ENCODE measurements at regions not wholly inside any gene's neighbourhood (a gene's known extent, or its start where the extent isn't known, plus 50 kb on each side); places are given as distances from the start of the nearest gene placed in this dataset.

GRCh38 chr18:22355598-22355997, 62.1 kb downstream of the CTAGE1 start:
- no peak for DNase-seq

GRCh38 chr18:22355069-22355468, 62.6 kb downstream of the CTAGE1 start:
- no peak for DNase-seq

DNA sequence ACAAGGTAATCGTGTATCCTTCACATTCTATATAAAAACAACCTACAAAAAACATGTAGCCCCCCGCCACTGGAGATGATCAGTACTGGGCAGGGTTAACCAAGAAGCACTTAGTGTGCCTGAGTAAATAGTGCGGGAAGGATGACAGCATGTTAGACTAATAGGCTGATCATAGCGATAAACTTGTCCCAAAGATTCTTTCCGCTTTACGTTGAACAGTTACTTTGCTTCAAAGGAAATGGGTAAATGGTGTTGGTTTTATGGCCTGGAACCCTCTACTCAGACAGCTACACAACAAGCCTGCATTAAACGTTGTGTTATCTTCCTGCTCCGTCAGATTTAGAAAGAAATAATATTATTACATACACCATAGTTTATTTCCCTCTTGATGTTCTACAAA, 67.7 kb downstream of the CTAGE1 start:
- DNase-seq, result no peak

GRCh38 chr18:22349317-22349898, 68.3 kb downstream of the CTAGE1 start:
- no peak for DNase-seq

- DNase-seq, result no peak
These were observed 69.0 kb downstream of the CTAGE1 start for GRCh38 chr18:22348521-22349316.

DNA sequence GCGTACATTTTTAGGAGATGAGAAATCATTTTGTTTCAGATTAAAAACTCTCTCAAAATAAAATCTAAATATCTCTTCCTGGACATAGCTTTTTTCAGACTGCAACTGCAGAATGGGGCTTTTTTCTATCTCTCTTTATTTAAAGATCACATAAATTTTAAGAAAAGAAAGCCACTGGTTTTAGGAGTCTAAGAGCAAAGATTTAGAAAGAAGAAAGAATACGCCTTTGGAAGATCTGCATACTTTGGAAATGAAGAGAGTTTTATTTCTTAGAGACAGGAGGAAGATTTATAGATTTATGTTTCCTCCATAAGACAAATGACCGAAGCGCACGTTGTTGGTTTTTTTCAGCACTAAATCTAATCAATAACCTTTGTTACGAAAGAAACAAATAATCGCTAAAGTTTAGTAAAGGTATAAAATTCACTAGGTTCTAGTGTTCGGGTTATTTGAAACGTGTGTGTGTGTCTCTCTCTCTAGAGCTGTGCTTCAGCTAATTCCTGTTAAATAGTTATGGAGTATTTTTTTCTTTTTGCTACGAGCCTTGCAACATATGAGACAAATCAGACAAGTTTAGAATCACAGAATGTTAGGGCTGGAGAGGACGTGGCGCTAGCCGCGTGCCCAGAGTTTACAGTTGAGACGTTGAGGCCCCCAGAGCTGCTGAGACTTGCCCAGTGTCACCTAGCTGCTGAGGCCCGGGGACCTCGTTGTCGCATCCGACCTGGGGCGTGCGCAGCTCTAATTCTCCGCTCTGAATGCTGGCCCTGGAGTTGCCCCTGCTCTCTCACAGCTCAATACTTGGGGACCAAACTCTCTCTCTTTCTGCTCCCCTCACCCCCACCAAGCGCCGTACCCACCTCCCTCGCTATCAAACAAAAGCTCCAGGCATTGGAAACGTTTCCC, 69.9 kb downstream of the CTAGE1 start:
- no peak for DNase-seq

DNA sequence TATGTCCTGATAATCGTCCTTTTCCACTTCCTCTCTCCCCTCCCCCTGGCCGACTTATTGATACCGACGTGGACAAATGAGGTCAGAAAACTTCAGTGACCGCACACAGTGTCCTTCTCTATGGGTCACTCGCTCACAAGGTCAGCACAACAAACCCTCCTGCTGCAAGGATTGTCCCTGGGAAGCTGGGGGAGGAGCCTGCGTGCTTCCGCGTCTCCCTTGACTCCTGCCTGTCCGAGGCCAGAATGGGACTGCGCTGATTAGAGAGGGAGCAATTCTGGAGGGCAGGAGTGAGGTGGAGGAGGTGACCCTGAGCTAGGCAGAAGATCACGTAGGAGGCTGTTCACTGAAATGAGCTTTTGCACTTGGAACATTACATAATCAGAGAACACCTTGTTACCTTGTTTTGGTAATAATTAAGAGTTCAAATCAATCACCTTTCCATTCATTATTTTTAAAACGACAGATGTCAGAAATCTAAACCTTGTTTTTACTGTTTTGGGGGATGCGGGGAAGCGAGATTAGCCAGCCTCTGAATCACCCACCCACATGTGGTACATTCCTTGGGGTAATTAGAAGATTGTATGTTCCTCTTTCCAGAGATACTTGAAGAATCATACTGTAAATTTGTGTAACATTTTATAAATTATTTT, 70.6 kb downstream of the CTAGE1 start:
- no peak for DNase-seq

DNA sequence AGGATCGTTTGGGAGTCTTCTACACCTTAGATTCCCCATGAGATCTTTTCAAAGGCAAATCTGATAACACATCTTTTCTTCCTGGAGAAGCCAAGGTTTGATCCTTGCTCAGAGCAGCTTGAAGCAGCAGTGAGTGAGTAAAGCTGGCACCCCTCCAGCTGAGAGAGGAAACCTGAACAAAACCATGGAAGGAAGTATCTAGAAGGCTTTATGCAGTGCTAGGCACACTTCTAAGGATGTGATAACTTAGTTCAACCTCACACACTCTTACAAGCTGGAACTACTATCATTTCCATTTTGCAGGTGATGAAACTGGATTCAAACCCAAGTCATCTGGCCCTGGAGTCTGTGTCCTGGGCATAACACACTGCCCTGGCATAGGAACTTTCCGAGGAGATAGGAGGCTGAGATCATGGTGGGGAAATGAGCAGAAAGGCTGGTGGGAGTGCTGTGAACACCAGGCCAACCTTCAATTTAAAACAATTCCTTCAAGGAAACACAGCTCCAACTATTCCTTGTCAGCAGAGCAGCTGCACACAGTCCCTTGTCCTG, 71.2 kb downstream of the CTAGE1 start:
- no peak for DNase-seq

DNA sequence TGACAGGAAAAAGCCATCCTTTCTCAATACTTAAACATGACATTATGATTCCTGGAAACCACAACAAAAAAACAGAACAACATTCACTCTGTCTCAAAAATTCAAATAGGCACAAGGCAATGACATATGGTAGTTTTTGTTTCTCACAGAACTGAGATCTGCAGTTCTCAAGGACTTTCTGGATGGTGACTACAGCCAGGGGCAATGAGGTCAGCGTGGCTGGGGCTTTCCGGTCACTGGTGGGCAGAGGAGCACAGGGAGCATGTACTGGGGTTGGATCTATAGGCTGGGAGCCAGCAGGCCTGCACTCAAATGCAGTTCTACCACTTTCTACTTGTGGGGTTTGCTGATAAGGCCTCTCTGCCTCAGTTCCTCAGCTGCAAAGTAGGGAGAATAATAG, 72.0 kb downstream of the CTAGE1 start:
- no peak for DNase-seq

DNA sequence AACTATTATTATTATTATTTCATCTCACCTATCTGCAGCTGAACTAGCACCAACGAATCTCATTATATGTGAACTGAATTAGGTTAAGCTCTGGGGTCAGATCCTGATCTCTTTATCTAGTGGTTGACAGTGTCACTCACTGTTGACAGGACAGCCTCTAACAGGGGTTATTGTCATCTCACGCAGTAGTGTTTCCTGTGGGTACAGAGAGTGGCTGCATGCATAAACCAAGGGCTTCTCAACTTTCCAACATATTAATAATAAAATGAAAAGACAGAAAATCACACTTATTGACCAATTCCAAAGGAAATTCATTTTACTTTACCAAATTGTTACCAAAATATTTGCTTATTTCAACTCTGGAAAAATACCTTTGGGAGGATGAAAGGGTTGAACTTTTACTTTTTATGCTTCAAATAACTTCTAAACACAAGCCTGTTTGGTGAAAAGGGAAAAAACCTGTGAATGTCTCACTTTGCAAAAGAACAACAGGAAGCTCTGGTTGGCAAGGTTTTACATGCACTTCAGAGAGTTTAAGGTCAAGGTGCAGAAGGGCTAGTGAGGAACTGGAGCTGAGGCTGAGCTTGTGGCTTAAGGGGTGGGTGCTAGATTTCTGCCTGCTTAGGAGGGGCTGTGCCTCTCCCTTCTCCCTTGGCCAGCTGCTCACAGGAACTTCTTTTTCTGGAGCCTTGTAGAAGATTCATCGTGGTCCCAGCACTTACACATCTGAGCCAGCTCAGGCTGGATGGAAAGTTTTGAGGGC, 72.6 kb downstream of the CTAGE1 start:
- DNase-seq, result no peak

GRCh38 chr18:22344445-22344844, 73.3 kb downstream of the CTAGE1 start:
- DNase-seq, result no peak

- DNase-seq, result no peak
These were observed 74.1 kb downstream of the CTAGE1 start for GRCh38 chr18:22343613-22344012.

DNA sequence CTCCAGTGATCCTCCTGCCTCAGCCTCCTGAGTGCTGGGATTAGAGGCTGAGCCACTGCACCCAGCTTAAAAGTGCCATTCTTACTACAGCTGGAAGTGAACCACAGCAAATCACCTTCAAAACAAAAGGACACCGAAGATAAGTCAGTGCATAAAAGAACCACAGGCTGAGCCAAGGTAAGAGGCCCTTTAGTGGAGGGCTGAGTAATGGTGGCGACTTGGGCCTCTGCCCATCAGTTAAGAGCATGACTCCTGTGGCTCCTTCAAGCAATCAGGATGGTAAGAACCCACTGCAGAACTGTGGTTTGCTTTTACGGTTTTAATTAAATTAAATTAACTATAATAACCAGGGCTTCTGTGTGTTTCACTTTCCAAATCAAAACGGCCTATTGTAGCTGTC, 75.1 kb downstream of the CTAGE1 start:
- DNase-seq, result no peak

GRCh38 chr18:22340331-22340730, 77.4 kb downstream of the CTAGE1 start:
- no peak for DNase-seq

GRCh38 chr18:22339913-22340312, 77.8 kb downstream of the CTAGE1 start:
- no peak for DNase-seq

DNA sequence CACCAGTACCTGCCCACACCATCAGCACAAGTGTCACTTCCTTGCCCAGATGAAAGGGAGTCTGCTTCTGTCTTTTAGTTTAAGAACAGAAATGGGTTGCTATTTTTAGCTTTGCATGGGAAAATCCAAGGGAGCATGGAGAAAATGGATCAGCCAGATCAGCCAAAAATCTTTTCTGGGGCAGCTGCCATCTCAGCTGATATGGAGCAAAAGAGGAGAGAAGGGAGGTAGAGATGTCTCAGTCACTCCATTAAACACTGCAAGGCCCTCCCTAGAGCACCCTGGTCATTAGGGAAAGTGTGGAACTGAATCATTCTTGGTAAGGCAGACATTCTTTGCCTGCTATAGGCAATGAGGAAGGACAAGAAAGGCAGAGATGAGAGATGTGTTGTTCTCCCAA, 79.9 kb downstream of the CTAGE1 start:
- DNase-seq, result no peak

DNA sequence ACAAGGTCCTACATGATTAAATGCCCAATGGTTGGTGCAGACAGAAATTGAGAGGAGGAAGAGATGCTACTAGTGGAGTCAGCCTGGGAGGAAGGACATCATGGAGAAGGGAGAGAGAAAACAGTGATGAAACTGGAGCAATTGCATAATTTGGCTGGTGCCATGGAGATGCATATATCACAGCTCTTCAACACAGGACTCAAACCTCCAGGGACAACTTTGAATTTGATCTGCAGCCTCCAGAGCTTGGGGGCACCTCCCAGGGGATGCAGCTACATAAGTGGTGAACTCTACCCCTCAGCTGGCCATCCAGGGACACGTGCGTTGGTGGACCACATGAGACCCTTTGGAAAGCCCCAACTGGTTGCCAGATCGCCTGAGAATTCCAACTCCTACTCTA, 80.4 kb downstream of the CTAGE1 start:
- no peak for DNase-seq

DNA sequence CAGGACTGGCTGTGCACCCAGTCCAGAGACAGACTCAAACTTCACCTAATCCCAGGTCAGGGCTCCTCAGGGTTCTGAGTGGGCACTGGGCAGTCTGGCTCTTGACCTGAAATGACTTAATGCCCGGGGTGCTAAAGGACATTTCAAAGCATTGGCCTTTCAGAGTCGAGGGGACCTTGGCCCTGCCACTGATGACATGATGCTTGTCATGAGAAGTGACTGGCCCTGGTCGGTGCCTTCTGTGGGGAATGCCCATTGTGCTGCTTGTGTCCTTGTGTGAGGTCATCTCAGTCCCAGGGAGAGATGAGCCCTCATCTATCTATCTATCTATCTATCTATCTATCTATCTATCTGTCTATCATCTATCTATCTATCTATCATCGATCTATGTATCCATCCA, 81.3 kb downstream of the CTAGE1 start:
- DNase-seq, result no peak

- DNase-seq, result no peak
These were observed 82.0 kb downstream of the CTAGE1 start for GRCh38 chr18:22335731-22336198.

DNA sequence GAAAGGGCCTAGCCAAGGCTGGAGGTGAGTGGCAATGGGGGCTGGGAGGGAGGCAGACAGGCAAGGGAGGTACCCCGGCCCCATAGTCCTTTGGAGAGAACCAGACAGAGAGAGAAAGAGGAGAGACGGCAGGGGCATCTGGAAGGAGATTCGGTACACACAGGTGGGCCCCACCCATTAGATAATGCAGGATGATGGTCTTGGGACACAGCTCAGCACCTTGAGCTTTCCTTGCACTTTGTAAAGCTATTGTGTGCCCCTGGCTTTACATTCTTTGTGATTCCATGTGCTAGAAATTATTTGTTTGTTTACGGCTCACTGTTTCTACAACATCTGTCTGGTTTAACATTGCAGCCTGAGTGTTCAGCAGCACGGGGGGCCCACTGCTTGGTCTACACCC, 83.1 kb downstream of the CTAGE1 start:
- DNase-seq, result no peak

- DNase-seq, result no peak
These were observed 85.1 kb downstream of the CTAGE1 start for GRCh38 chr18:22332590-22332989.

DNA sequence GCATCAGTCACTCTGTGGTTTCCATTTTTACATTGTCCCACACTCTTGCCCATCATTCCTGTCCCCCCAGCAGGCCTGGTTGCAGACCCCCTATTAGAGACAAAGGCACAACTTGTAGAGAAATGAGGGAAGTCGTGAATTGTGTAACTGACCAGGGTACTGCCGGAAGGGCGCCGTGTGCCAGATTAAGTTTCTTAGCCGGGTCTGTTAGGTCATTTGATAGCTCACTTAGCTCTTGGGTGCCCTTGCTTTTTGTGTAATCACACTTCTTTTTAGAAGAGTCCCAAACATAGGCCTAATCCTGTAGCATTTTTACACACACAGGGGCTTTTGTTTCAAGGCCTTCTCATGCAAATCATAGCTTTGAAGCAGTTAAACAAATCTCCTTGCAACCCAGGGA, 87.2 kb downstream of the CTAGE1 start:
- no peak for DNase-seq
